HL-60 (cell line): ENCODE measurements at regions not wholly inside any gene's neighbourhood (a gene's known extent, or its start where the extent isn't known, plus 50 kb on each side); places are given as distances from the start of the nearest gene placed in this dataset.

Source experiments
- TF ChIP-seq, protein P1 (sequence below): IDR thresholded peaks from one replicate; pipeline ENCODE4 v1.5.1; 2011; ENCODE audit warnings: low read length, control low read depth, inconsistent platforms; ENCODE audit not compliant: insufficient read depth
- TF ChIP-seq, protein P2 (sequence below): IDR thresholded peaks from 2 replicates; pipeline ENCODE4 v1.6.1; 2012; ENCODE audit warnings: low read depth; ENCODE audit not compliant: insufficient replicate concordance

- TF ChIP-seq, protein P1, sequence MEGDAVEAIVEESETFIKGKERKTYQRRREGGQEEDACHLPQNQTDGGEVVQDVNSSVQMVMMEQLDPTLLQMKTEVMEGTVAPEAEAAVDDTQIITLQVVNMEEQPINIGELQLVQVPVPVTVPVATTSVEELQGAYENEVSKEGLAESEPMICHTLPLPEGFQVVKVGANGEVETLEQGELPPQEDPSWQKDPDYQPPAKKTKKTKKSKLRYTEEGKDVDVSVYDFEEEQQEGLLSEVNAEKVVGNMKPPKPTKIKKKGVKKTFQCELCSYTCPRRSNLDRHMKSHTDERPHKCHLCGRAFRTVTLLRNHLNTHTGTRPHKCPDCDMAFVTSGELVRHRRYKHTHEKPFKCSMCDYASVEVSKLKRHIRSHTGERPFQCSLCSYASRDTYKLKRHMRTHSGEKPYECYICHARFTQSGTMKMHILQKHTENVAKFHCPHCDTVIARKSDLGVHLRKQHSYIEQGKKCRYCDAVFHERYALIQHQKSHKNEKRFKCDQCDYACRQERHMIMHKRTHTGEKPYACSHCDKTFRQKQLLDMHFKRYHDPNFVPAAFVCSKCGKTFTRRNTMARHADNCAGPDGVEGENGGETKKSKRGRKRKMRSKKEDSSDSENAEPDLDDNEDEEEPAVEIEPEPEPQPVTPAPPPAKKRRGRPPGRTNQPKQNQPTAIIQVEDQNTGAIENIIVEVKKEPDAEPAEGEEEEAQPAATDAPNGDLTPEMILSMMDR: no peak
- TF ChIP-seq, protein P2, sequence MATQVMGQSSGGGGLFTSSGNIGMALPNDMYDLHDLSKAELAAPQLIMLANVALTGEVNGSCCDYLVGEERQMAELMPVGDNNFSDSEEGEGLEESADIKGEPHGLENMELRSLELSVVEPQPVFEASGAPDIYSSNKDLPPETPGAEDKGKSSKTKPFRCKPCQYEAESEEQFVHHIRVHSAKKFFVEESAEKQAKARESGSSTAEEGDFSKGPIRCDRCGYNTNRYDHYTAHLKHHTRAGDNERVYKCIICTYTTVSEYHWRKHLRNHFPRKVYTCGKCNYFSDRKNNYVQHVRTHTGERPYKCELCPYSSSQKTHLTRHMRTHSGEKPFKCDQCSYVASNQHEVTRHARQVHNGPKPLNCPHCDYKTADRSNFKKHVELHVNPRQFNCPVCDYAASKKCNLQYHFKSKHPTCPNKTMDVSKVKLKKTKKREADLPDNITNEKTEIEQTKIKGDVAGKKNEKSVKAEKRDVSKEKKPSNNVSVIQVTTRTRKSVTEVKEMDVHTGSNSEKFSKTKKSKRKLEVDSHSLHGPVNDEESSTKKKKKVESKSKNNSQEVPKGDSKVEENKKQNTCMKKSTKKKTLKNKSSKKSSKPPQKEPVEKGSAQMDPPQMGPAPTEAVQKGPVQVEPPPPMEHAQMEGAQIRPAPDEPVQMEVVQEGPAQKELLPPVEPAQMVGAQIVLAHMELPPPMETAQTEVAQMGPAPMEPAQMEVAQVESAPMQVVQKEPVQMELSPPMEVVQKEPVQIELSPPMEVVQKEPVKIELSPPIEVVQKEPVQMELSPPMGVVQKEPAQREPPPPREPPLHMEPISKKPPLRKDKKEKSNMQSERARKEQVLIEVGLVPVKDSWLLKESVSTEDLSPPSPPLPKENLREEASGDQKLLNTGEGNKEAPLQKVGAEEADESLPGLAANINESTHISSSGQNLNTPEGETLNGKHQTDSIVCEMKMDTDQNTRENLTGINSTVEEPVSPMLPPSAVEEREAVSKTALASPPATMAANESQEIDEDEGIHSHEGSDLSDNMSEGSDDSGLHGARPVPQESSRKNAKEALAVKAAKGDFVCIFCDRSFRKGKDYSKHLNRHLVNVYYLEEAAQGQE: no peak
These were observed 346.1 kb upstream of the ANKRD30A start for GRCh38 chr10:36779238-36779846.
